Natural killer cell (primary cell): ENCODE measurements at regions not wholly inside any gene's neighbourhood (a gene's known extent, or its start where the extent isn't known, plus 50 kb on each side); places are given as distances from the start of the nearest gene placed in this dataset.

Experiments used
- ATAC-seq, 3 donors: fragments of 150-1000 bp in 2 of 3; fragments of 200-7000 bp in 1 of 3; cut with Tn5 transposase; 1 replicate in 1 of 3; 2 replicates in 2 of 3; pipeline ENCODE4 v1.10.0; 2021; ENCODE audit warnings: mild to moderate bottlenecking in 2 of 3, moderate library complexity in 2 of 3
- DNase-seq, 2 donors: peaks; one replicate each; pipeline versions ENCODE4 v3.0.0 to v3.0.0-alpha.2; 2013 to 2021; ENCODE audit warnings: mixed read lengths in 1 of 2
- H3K27ac ChIP-seq: one replicate; pipeline ENCODE4 v1.5.1; 2013; ENCODE audit warnings: mild to moderate bottlenecking, low read length
- H3K27me3 ChIP-seq: one replicate; pipeline ENCODE4 v1.6.1; 2013; ENCODE audit warnings: low read length; ENCODE audit not compliant: control insufficient read depth, insufficient read depth
- H3K36me3 ChIP-seq: one replicate; pipeline ENCODE4 v1.6.1; 2013; ENCODE audit warnings: low read length; ENCODE audit not compliant: control insufficient read depth, insufficient read depth
- H3K4me1 ChIP-seq: one replicate; pipeline ENCODE4 v1.6.1; 2013; ENCODE audit warnings: low read length; ENCODE audit not compliant: control insufficient read depth, insufficient read depth
- H3K4me3 ChIP-seq: one replicate; pipeline ENCODE4 v1.5.1; 2013; ENCODE audit warnings: low read length
- H3K9me3 ChIP-seq: one replicate; pipeline ENCODE4 v1.6.1; 2013; ENCODE audit warnings: low read length; ENCODE audit not compliant: control insufficient read depth, insufficient read depth
- H3K27ac Mint-ChIP-seq, 2 donors: one replicate each; pipeline ENCODE4 v1.8.0; 2022; ENCODE audit warnings: mild to moderate bottlenecking in 2 of 2, mixed read lengths in 2 of 2, moderate library complexity in 1 of 2
- H3K27me3 Mint-ChIP-seq, 2 donors: one replicate each; pipeline ENCODE4 v1.8.0; 2022; ENCODE audit warnings: low read depth in 2 of 2, mixed read lengths in 2 of 2
- H3K36me3 Mint-ChIP-seq: one replicate; pipeline ENCODE4 v1.8.0; 2022; ENCODE audit warnings: mixed read lengths
- H3K4me1 Mint-ChIP-seq, 2 donors: one replicate each; pipeline ENCODE4 v1.8.0; 2022; ENCODE audit warnings: mixed read lengths in 2 of 2
- H3K4me3 Mint-ChIP-seq: one replicate; pipeline ENCODE4 v1.8.0; 2022; ENCODE audit warnings: mild to moderate bottlenecking, moderate library complexity, mixed read lengths
- H3K9me3 Mint-ChIP-seq, 2 donors: one replicate each; pipeline ENCODE4 v1.8.0; 2022; ENCODE audit warnings: mixed read lengths in 2 of 2
- CTCF ChIP-seq: fragments of 200-600 bp; IDR thresholded peaks from one replicate; pipeline ENCODE4 v1.8.0; 2022; ENCODE audit warnings: antibody characterized with exemption
- WGBS: methylation state at CpG from one replicate; pipeline ENCODE4 v1.1.7; 2013; ENCODE audit warnings: missing lambda C conversion rate; ENCODE audit not compliant: insufficient coverage; 5-methylcytosine and 5-hydroxymethylcytosine counted together
- intact Hi-C: fragments of 100-400 bp; cut with micrococcal nuclease; formaldehyde crosslinking; loops from one replicate; pipeline ENCODE4 v1.14.2; 2022

GRCh38 chr6:163797296-163797845 is 382.9 kb downstream of the QKI start:
- TF ChIP-seq CTCF, result no peak
- H3K9me3 ChIP-seq, result no peaks in the 10 kb centered on the region
- intact Hi-C loops, result no loop called here
- no peaks in the 10 kb centered on the region for H3K36me3 ChIP-seq
- peaks cover 5% of the 10 kb centered on the region for H3K27me3 ChIP-seq
- peaks cover 12 to 34% of the 10 kb centered on the region in 2 donors for H3K27me3 Mint-ChIP-seq
- peaks cover 20% of the 10 kb centered on the region for H3K36me3 Mint-ChIP-seq
- H3K4me3 ChIP-seq, result no peak overlapping the region
- H3K4me1 ChIP-seq, result no peaks in the 10 kb centered on the region
- no peaks in the 10 kb centered on the region for H3K4me1 Mint-ChIP-seq
- WGBS, result 70% methylated on average over 2 of the region's 3 CpGs
- no peak overlapping the region for H3K27ac ChIP-seq
- H3K9me3 Mint-ChIP-seq, result peaks cover 3 to 5% of the 10 kb centered on the region in 2 donors
- DNase-seq (no peak), ATAC-seq (no peak)
- H3K4me3 Mint-ChIP-seq, result no peak overlapping the region
- H3K27ac Mint-ChIP-seq, result no peak overlapping the region

GRCh38 chr6:163793011-163793983 is 378.8 kb downstream of the QKI start:
- intact Hi-C loops, result no loop called here
- TF ChIP-seq CTCF, result no peak

GRCh38 chr6:163790266-163790840 is 375.8 kb downstream of the QKI start:
- intact Hi-C loops, result no loop called here
- Histone ChIP-seq H3K4me1 (no peaks in the 10 kb centered on the region), H3K27ac (no peak overlapping the region), H3K9me3 (no peaks in the 10 kb centered on the region), H3K4me3 (no peak overlapping the region), H3K36me3 (no peaks in the 10 kb centered on the region), H3K27me3 (no peaks in the 10 kb centered on the region)
- Mint-ChIP-seq H3K27ac (no peak overlapping the region), H3K9me3 (no peaks in the 10 kb centered on the region), H3K36me3 (no peaks in the 10 kb centered on the region), H3K27me3 (peaks cover 6 to 7% of the 10 kb centered on the region in 2 donors), H3K4me3 (no peak overlapping the region), H3K4me1 (peaks cover 7 to 9% of the 10 kb centered on the region in 2 donors)
- TF ChIP-seq CTCF, result no peak
- no peak for DNase-seq
- 89% methylated on average over 4 of the region's 5 CpGs for WGBS
- ATAC-seq, result no peak

More at GRCh38 chr6:163793011-163793983, 378.8 kb downstream of the QKI start:
- no peak overlapping the region for H3K4me3 Mint-ChIP-seq
- ATAC-seq (no peak), DNase-seq (no peak)
- H3K9me3 Mint-ChIP-seq, result peaks cover 0 to 5% of the 10 kb centered on the region in 2 donors
- H3K4me3 ChIP-seq, result no peak overlapping the region
- H3K27ac ChIP-seq, result no peak overlapping the region
- H3K27me3 ChIP-seq, result no peaks in the 10 kb centered on the region
- no peaks in the 10 kb centered on the region for H3K36me3 ChIP-seq
- no peaks in the 10 kb centered on the region for H3K4me1 ChIP-seq
- H3K4me1 Mint-ChIP-seq, result no peaks in the 10 kb centered on the region
- peaks cover 14 to 23% of the 10 kb centered on the region in 2 donors for H3K27me3 Mint-ChIP-seq
- no peak overlapping the region for H3K27ac Mint-ChIP-seq
- 76% methylated on average over 4 of the region's 4 CpGs for WGBS
- H3K9me3 ChIP-seq, result no peaks in the 10 kb centered on the region
- peaks cover 7% of the 10 kb centered on the region for H3K36me3 Mint-ChIP-seq
